PFSK-1 (cell line): ENCODE measurements at regions not wholly inside any gene's neighbourhood (a gene's known extent, or its start where the extent isn't known, plus 50 kb on each side); places are given as distances from the start of the nearest gene placed in this dataset.

ENCODE experiments used
- POLR2AphosphoS5 ChIP-seq: IDR thresholded peaks from 2 replicates; pipeline ENCODE4 v1.6.1; 2012; ENCODE audit warnings: low read depth, mild to moderate bottlenecking, control low read depth, low read length, moderate library complexity
- TAF1 ChIP-seq: IDR thresholded peaks from 2 replicates; pipeline ENCODE4 v1.6.1; 2012; ENCODE audit warnings: low read length, control low read depth, borderline replicate concordance; ENCODE audit not compliant: insufficient read depth
- TF ChIP-seq, protein P1 (sequence below), 2 experiments: IDR thresholded peaks; 2 replicates each; pipeline versions ENCODE4 v1.6.1 to v1.8.0; 2011 to 2012; ENCODE audit warnings: low read depth in 2 of 2, low read length in 2 of 2, control low read depth in 1 of 2, inconsistent platforms in 1 of 2, mild to moderate bottlenecking in 1 of 2, moderate library complexity in 1 of 2; ENCODE audit not compliant: insufficient read depth in 1 of 2

- TF ChIP-seq, protein P1, sequence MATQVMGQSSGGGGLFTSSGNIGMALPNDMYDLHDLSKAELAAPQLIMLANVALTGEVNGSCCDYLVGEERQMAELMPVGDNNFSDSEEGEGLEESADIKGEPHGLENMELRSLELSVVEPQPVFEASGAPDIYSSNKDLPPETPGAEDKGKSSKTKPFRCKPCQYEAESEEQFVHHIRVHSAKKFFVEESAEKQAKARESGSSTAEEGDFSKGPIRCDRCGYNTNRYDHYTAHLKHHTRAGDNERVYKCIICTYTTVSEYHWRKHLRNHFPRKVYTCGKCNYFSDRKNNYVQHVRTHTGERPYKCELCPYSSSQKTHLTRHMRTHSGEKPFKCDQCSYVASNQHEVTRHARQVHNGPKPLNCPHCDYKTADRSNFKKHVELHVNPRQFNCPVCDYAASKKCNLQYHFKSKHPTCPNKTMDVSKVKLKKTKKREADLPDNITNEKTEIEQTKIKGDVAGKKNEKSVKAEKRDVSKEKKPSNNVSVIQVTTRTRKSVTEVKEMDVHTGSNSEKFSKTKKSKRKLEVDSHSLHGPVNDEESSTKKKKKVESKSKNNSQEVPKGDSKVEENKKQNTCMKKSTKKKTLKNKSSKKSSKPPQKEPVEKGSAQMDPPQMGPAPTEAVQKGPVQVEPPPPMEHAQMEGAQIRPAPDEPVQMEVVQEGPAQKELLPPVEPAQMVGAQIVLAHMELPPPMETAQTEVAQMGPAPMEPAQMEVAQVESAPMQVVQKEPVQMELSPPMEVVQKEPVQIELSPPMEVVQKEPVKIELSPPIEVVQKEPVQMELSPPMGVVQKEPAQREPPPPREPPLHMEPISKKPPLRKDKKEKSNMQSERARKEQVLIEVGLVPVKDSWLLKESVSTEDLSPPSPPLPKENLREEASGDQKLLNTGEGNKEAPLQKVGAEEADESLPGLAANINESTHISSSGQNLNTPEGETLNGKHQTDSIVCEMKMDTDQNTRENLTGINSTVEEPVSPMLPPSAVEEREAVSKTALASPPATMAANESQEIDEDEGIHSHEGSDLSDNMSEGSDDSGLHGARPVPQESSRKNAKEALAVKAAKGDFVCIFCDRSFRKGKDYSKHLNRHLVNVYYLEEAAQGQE (IDR thresholded peaks at IDR 0.05; ENCODE audit: insufficient read depth in 1 of 2, low read depth in 2 of 2, low read length in 2 of 2) = no peak
- TF ChIP-seq POLR2AphosphoS5 = no peak
- TF ChIP-seq TAF1 = no peak
These were observed 69.0 kb upstream of the HPF1 start for GRCh38 chr4:169826634-169827187.
